ENCODE measurements at regions not wholly inside any gene's neighbourhood (a gene's known extent, or its start where the extent isn't known, plus 50 kb on each side); places are given as distances from the start of the nearest gene placed in this dataset.

DNA sequence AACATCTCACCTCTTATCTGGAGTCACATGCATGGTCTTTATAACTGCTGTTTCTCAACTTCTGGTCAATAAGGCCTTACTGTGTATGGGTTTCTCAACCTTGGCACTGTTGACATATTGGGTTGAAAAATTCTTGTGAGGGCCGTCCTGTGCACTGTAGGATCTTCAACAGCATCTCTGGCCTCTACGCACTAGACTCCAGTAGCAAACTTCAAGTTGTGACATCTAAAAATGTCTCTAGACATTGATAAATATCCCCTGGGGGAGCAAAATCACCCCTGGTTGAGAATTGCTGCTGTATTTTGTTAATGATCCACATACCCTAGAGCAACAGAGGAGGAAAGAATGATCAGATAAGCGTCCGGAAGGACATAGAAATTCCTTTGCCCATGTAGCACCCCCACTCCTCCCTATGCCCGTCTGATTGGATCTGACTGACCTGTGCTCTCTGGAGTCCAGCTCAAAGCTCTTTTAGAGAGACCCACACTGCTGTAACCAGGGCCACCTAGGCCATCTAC, 423.5 kb upstream of the ZMIZ1 start:
- TF ChIP-seq, protein P1, sequence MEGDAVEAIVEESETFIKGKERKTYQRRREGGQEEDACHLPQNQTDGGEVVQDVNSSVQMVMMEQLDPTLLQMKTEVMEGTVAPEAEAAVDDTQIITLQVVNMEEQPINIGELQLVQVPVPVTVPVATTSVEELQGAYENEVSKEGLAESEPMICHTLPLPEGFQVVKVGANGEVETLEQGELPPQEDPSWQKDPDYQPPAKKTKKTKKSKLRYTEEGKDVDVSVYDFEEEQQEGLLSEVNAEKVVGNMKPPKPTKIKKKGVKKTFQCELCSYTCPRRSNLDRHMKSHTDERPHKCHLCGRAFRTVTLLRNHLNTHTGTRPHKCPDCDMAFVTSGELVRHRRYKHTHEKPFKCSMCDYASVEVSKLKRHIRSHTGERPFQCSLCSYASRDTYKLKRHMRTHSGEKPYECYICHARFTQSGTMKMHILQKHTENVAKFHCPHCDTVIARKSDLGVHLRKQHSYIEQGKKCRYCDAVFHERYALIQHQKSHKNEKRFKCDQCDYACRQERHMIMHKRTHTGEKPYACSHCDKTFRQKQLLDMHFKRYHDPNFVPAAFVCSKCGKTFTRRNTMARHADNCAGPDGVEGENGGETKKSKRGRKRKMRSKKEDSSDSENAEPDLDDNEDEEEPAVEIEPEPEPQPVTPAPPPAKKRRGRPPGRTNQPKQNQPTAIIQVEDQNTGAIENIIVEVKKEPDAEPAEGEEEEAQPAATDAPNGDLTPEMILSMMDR (IDR thresholded peaks at IDR 0.05 in 4 of 5, conservative IDR thresholded peaks at IDR 0.05 in 1 of 5): no peak
- TF ChIP-seq POLR2A (IDR thresholded peaks at IDR 0.05): no peak
- no peaks in the 10 kb centered on the region for H3K27me3 ChIP-seq
- DNase-seq: no peak
- peaks cover 7 to 13% of the 10 kb centered on the region in 2 donors for H3K4me1 ChIP-seq
- in situ Hi-C loops (cut with MboI; ENCODE audit: low sequenced_read_pairs in 4 of 4): loop anchor here in 1 of 4 donors (25.0 kb wide), 1 partner anchor 583 kb away; no protein-coding TSS in a partner anchor
- no peak overlapping the region for H3K4me3 ChIP-seq
- intact Hi-C loops (cut with DNase I; ENCODE audit: low total_unique reads): no loop called here
- no peak for ATAC-seq
- no peaks in the 10 kb centered on the region for H3K36me3 ChIP-seq
- H3K9me3 ChIP-seq: no peaks in the 10 kb centered on the region
- H3K27ac ChIP-seq: no peak overlapping the region

DNA sequence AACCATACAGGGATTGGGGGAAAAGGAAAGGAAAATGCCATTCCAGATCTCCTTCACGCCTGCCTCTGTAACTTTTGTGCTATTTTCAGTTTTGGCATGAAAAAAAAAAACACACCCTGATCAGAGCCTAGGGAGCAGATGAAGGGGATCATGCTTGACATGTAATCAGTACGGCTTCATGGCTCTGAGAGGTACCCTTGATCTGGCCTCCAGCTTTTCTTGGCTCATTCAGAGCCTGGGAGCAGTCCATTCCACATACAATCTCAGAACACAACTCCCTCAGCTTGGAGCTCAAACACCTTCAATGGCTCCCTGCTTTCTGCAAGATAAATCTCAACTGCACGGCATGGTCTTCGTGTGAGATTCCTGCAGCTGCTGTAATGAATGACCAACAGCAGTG, 422.8 kb upstream of the ZMIZ1 start:
- no peaks in the 10 kb centered on the region for H3K9me3 ChIP-seq
- no peak for TF ChIP-seq POLR2A (IDR thresholded peaks at IDR 0.05)
- TF ChIP-seq, protein P1 (IDR thresholded peaks at IDR 0.05 in 4 of 5, conservative IDR thresholded peaks at IDR 0.05 in 1 of 5): no peak
- no peak overlapping the region for H3K27ac ChIP-seq
- intact Hi-C loops (cut with DNase I; ENCODE audit: low total_unique reads) (no loop called here), in situ Hi-C loops (cut with MboI; ENCODE audit: low sequenced_read_pairs in 4 of 4) (loop anchor here in 1 of 4 donors (25.0 kb wide), 1 partner anchor 584 kb away; no protein-coding TSS in a partner anchor)
- H3K4me1 ChIP-seq: peaks cover 7 to 13% of the 10 kb centered on the region in 2 donors
- no peak for ATAC-seq
- H3K27me3 ChIP-seq: no peaks in the 10 kb centered on the region
- no peaks in the 10 kb centered on the region for H3K36me3 ChIP-seq
- DNase-seq: no peak
- no peak overlapping the region for H3K4me3 ChIP-seq

DNA sequence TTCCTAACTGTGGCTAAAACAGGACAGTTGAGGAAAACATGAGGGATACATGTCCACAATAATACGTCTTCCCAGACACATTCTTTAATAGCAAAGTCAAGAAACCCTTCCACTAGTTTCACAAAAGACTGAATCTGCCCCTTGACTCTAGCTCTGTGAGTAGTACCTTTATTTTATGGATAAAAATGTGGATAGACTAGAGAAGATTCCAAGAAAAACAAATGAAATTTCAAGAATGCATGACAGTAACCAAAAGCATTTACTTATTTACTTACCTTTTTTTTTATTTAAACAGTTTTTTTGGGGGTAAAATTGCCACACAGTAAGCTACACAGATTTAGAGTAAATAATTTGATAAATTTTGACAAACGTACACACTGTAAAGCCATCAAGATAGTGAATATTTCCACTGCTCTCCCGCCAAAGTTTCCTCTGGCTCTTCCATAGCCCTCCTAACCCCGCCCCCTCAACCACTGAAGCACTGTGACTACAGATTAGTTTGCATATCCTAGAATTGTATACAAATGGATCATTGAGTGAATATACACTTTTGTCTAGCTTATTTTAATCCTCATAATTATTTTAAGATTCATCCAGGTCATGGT, 420.4 kb upstream of the ZMIZ1 start:
- no peak for TF ChIP-seq POLR2A (IDR thresholded peaks at IDR 0.05)
- TF ChIP-seq, protein P1 (IDR thresholded peaks at IDR 0.05 in 4 of 5, conservative IDR thresholded peaks at IDR 0.05 in 1 of 5): no peak
- no peak for DNase-seq
- Histone ChIP-seq H3K9me3 (no peaks in the 10 kb centered on the region), H3K27ac (no peak overlapping the region), H3K36me3 (no peaks in the 10 kb centered on the region), H3K27me3 (no peaks in the 10 kb centered on the region), H3K4me1 (peaks cover 0 to 2% of the 10 kb centered on the region in 2 donors), H3K4me3 (no peak overlapping the region)
- ATAC-seq: no peak
- in situ Hi-C loops (cut with MboI; ENCODE audit: low sequenced_read_pairs in 4 of 4) (loop anchor here in 1 of 4 donors (25.0 kb wide), 1 partner anchor 586 kb away; no protein-coding TSS in a partner anchor), intact Hi-C loops (cut with DNase I; ENCODE audit: low total_unique reads) (no loop called here)

DNA sequence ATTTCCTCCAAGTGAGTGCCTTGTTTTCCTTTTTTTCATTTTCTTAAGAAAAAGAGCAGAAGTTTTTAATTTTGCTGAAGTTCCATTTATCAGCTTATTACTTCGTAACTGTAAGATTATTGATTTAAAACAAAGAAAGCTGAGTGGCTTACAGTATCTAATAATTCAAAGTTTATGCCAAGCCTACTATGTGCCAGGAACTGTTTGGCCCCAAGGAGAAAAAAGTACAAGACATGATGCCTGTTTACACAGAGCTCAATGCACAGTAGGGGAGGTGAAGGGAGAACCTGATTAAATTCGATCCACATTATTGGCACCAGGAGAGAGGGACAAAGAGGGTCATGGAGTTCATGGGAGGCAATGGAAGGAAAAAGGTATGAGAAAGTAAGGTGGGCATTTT, 419.3 kb upstream of the ZMIZ1 start:
- Histone ChIP-seq H3K27me3 (no peaks in the 10 kb centered on the region), H3K36me3 (no peaks in the 10 kb centered on the region), H3K27ac (no peak overlapping the region), H3K4me1 (peaks cover 0 to 2% of the 10 kb centered on the region in 2 donors), H3K9me3 (no peaks in the 10 kb centered on the region), H3K4me3 (no peak overlapping the region)
- TF ChIP-seq POLR2A (IDR thresholded peaks at IDR 0.05): no peak
- TF ChIP-seq, protein P1 (IDR thresholded peaks at IDR 0.05 in 4 of 5, conservative IDR thresholded peaks at IDR 0.05 in 1 of 5): no peak
- no peak for DNase-seq
- intact Hi-C loops (cut with DNase I; ENCODE audit: low total_unique reads): no loop called here
- ATAC-seq: no peak
- in situ Hi-C loops (cut with MboI; ENCODE audit: low sequenced_read_pairs in 4 of 4): loop anchor here in 1 of 4 donors (25.0 kb wide), 1 partner anchor 587 kb away; no protein-coding TSS in a partner anchor

All from gastrocnemius medialis (tissue), 4 donors.